ENCODE measurements at regions not wholly inside any gene's neighbourhood (a gene's known extent, or its start where the extent isn't known, plus 50 kb on each side); places are given as distances from the start of the nearest gene placed in this dataset.

DNA sequence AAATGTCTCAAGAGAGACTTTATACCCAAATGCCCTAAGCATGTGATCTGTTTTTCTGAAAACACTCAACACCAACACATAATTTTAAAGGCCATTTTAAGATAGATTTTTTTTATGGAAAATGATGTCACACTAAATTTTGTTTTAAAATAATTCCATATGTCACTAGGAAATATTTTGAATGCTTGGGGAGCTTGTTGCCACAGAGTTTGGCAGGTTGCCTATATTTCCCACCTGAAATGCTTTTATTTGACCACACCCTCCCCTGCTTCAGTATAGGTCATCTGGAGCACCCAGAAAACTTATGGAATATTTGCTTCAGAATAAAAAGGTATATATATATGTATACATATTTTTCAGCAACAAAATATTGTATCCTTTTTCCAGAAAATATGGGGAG lies 180.0 kb upstream of the ANK3 start:
- TF ChIP-seq, protein P1, sequence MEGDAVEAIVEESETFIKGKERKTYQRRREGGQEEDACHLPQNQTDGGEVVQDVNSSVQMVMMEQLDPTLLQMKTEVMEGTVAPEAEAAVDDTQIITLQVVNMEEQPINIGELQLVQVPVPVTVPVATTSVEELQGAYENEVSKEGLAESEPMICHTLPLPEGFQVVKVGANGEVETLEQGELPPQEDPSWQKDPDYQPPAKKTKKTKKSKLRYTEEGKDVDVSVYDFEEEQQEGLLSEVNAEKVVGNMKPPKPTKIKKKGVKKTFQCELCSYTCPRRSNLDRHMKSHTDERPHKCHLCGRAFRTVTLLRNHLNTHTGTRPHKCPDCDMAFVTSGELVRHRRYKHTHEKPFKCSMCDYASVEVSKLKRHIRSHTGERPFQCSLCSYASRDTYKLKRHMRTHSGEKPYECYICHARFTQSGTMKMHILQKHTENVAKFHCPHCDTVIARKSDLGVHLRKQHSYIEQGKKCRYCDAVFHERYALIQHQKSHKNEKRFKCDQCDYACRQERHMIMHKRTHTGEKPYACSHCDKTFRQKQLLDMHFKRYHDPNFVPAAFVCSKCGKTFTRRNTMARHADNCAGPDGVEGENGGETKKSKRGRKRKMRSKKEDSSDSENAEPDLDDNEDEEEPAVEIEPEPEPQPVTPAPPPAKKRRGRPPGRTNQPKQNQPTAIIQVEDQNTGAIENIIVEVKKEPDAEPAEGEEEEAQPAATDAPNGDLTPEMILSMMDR (IDR thresholded peaks at IDR 0.05): no peak
- no peak for TF ChIP-seq POLR2AphosphoS5 (IDR thresholded peaks at IDR 0.05)
- TF ChIP-seq POLR2A (IDR thresholded peaks at IDR 0.05; ENCODE audit: low read depth): no peak
- TF ChIP-seq EP300 (IDR thresholded peaks at IDR 0.05): no peak
- no peaks in the 10 kb centered on the region for H3K9me3 ChIP-seq
- H3K4me3 ChIP-seq: no peak overlapping the region
- H3K36me3 ChIP-seq: no peaks in the 10 kb centered on the region
- no peak for DNase-seq (ENCODE audit: extremely low spot score)
- peaks cover 0 to 21% (median 14%) of the 10 kb centered on the region in 4 donors for H3K4me1 ChIP-seq
- no peak overlapping the region for H3K27ac ChIP-seq (replicated peaks in 1 of 4)
- intact Hi-C loops (cut with DNase I): no loop called here
- no peaks in the 10 kb centered on the region for H3K27me3 ChIP-seq

DNA sequence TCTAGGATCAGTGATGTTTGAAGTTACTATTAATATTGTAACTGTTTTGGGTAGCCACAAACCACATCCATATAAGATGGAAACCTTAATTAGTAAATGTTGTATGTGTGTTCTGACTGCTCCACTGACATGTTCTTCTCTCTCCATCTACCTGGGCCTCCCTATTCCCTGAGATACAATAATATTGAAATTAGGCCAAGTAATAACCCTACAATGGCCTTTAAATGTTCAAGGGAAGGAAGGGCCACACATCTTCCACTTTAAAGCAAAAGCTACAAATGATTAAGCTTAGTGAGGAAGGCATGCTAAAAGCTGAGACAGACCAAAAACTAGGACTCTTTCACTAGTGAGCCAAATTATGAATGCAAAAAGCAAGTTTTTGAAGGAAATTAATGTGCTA lies 176.4 kb upstream of the ANK3 start:
- Histone ChIP-seq H3K4me3 (no peak overlapping the region), H3K27me3 (no peaks in the 10 kb centered on the region), H3K27ac (replicated peaks in 1 of 4) (no peak overlapping the region), H3K4me1 (peaks cover 0 to 19% (median 7%) of the 10 kb centered on the region in 4 donors), H3K9me3 (no peaks in the 10 kb centered on the region), H3K36me3 (no peaks in the 10 kb centered on the region)
- TF ChIP-seq EP300 (IDR thresholded peaks at IDR 0.05) (no peak), POLR2AphosphoS5 (IDR thresholded peaks at IDR 0.05) (no peak), POLR2A (IDR thresholded peaks at IDR 0.05; ENCODE audit: low read depth) (no peak)
- TF ChIP-seq, protein P1 (IDR thresholded peaks at IDR 0.05): no peak
- intact Hi-C loops (cut with DNase I): no loop called here
- no peak for DNase-seq (ENCODE audit: extremely low spot score)

DNA sequence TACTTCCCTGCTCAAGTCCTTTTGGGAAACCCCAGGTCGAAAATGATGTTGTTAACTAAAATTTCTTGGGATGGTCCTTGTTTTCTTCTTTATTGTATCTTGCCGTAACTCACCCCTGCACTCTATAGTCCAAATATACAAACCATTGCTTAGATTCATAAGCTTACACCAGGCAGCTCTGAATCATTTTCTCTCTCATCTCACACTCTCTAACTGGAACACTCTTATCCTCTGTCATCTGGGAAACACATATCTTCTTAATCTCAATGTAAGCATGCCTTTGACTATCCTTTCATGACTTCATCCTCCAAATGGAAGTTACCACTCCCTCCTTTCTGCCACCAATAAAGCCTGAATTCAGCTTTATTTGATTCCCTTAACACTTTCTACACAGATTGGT lies 175.8 kb upstream of the ANK3 start:
- no peak overlapping the region for H3K27ac ChIP-seq (replicated peaks in 1 of 4)
- H3K9me3 ChIP-seq: no peaks in the 10 kb centered on the region
- H3K27me3 ChIP-seq: no peaks in the 10 kb centered on the region
- TF ChIP-seq POLR2A (IDR thresholded peaks at IDR 0.05; ENCODE audit: low read depth): no peak
- no peak for TF ChIP-seq POLR2AphosphoS5 (IDR thresholded peaks at IDR 0.05)
- no peak for TF ChIP-seq EP300 (IDR thresholded peaks at IDR 0.05)
- TF ChIP-seq, protein P1 (IDR thresholded peaks at IDR 0.05): no peak
- H3K4me1 ChIP-seq: peaks cover 0 to 22% (median 7%) of the 10 kb centered on the region in 4 donors
- H3K4me3 ChIP-seq: no peak overlapping the region
- intact Hi-C loops (cut with DNase I): no loop called here
- WGBS: 88% methylated on average over 2 of the region's 2 CpGs
- H3K36me3 ChIP-seq: no peaks in the 10 kb centered on the region
- DNase-seq (ENCODE audit: extremely low spot score): no peak

DNA sequence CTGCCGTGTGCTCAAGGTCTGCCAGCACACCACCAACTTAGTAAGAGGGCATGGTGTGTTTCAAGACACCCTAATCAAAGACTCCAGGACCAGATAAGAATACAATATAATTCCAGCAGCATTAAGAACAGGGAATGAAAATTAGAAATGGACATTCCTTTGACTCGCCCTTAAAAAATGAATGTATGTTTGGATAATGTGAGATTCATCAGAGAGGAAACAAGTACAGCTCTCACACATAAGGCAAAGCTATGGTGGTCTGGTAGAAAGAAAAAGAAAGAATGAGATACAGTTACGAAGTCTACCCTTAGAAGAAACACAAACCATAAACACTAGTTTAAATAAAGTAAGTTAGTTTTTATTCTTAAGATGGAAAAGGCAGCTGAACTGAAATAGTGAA lies 174.8 kb upstream of the ANK3 start:
- Histone ChIP-seq H3K27me3 (no peaks in the 10 kb centered on the region), H3K9me3 (no peaks in the 10 kb centered on the region), H3K4me3 (no peak overlapping the region), H3K36me3 (no peaks in the 10 kb centered on the region), H3K4me1 (peaks cover 0 to 22% (median 7%) of the 10 kb centered on the region in 4 donors), H3K27ac (replicated peaks in 1 of 4) (no peak overlapping the region)
- intact Hi-C loops (cut with DNase I): no loop called here
- TF ChIP-seq POLR2AphosphoS5 (IDR thresholded peaks at IDR 0.05) (no peak), EP300 (IDR thresholded peaks at IDR 0.05) (no peak), POLR2A (IDR thresholded peaks at IDR 0.05; ENCODE audit: low read depth) (no peak)
- TF ChIP-seq, protein P1 (IDR thresholded peaks at IDR 0.05): no peak
- WGBS: 88% methylated on average over 3 of the region's 3 CpGs
- no peak for DNase-seq (ENCODE audit: extremely low spot score)

DNA sequence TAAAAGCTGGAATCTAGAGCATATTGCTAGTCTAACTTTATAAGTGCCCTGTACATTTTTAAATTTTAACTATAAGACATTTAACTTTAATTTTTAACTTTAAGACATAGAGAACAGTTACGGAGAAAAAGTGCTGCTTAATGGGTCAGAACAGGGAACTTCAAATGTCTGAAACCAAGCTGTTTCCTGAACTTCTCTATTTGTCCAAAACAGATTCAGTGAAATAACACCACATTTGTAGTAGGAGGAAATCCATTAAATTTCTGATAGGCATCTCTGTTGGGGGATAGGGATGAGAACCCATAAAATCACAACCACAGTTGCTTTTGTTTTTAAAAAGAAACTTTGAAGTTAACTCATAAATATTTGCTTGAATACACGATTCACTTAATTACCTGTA lies 170.8 kb upstream of the ANK3 start:
- Histone ChIP-seq H3K36me3 (no peaks in the 10 kb centered on the region), H3K4me3 (no peak overlapping the region), H3K9me3 (no peaks in the 10 kb centered on the region), H3K4me1 (peaks cover 0 to 22% (median 7%) of the 10 kb centered on the region in 4 donors), H3K27ac (replicated peaks in 1 of 4) (no peak overlapping the region), H3K27me3 (no peaks in the 10 kb centered on the region)
- TF ChIP-seq EP300 (IDR thresholded peaks at IDR 0.05) (no peak), POLR2AphosphoS5 (IDR thresholded peaks at IDR 0.05) (no peak), POLR2A (IDR thresholded peaks at IDR 0.05; ENCODE audit: low read depth) (no peak)
- TF ChIP-seq, protein P1 (IDR thresholded peaks at IDR 0.05): no peak
- no peak for DNase-seq (ENCODE audit: extremely low spot score)
- 81% methylated on average over 2 of the region's 2 CpGs for whole genome bisulfite sequencing
- intact Hi-C loops (cut with DNase I): no loop called here

Measured in esophagus muscularis mucosa (tissue), 4 donors.